IMR-90 (cell line): ENCODE measurements at regions not wholly inside any gene's neighbourhood (a gene's known extent, or its start where the extent isn't known, plus 50 kb on each side); places are given as distances from the start of the nearest gene placed in this dataset.

Source experiments
- ATAC-seq: fragments of 200-7000 bp; cut with Tn5 transposase; 2 replicates; pipeline ENCODE4 v1.9.1; 2020; ENCODE audit warnings: low read depth, mild to moderate bottlenecking, moderate library complexity
- BruUV-seq: library from RNA; stranded (reverse); fragments of 400-500 nt; replicated peaks from 2 replicates; lab custom pipeline; 2021; lab: Mats Ljungman, UMichigan
- CTCF ChIA-PET: fragments of 300-600 bp; formaldehyde crosslinking; extraction: SDS; loops from one replicate; lab custom pipeline; 2021; ENCODE audit warnings: antibody characterized with exemption; lab: Yijun Ruan, JAX
- POLR2A ChIA-PET: fragments of 300-600 bp; sonication (Branson Sonifier 250); formaldehyde crosslinking; loops from one replicate; lab custom pipeline; 2022; ENCODE audit warnings: antibody characterized with exemption; ENCODE audit not compliant: unreplicated experiment; lab: Charles Lee
- DNase-seq: peaks from one replicate; pipeline ENCODE4 v3.0.0; 2013
- H2AFZ ChIP-seq: replicated peaks from 2 replicates; pipeline ENCODE3; 2013; ENCODE audit warnings: low read length, mild to moderate bottlenecking; ENCODE audit not compliant: poor library complexity
- H2AK5ac ChIP-seq: 2 replicates; pipeline ENCODE4 v1.6.1; 2013; ENCODE audit warnings: low read depth, low read length, inconsistent platforms
- H2AK9ac ChIP-seq: replicated peaks from 2 replicates; pipeline ENCODE3; 2013; ENCODE audit warnings: mild to moderate bottlenecking, low read depth, low read length, moderate library complexity; ENCODE audit not compliant: poor library complexity
- H2BK120ac ChIP-seq: 2 replicates; pipeline ENCODE4 v1.6.1; 2013; ENCODE audit warnings: low read depth, low read length, inconsistent platforms
- H2BK15ac ChIP-seq: 3 replicates; pipeline ENCODE4 v1.6.1; 2013; ENCODE audit warnings: low read depth, low read length, inconsistent platforms
- H2BK20ac ChIP-seq: 2 replicates; pipeline ENCODE4 v1.6.1; 2013; ENCODE audit warnings: low read depth, mild to moderate bottlenecking, inconsistent platforms, low read length, moderate library complexity
- H2BK5ac ChIP-seq: 2 replicates; pipeline ENCODE4 v1.6.1; 2013; ENCODE audit warnings: mild to moderate bottlenecking, low read depth, low read length, inconsistent platforms; ENCODE audit not compliant: poor library complexity, severe bottlenecking
- H3K14ac ChIP-seq: replicated peaks from 2 replicates; pipeline ENCODE4 v1.6.1; 2013; ENCODE audit warnings: low read depth, low read length, inconsistent platforms
- H3K18ac ChIP-seq: 2 replicates; pipeline ENCODE4 v1.6.1; 2013; ENCODE audit warnings: low read depth, low read length, control low read depth
- H3K23ac ChIP-seq: 2 replicates; pipeline ENCODE4 v1.6.1; 2013; ENCODE audit warnings: low read depth, low read length, inconsistent platforms
- H3K27ac ChIP-seq: 2 replicates; pipeline ENCODE4 v1.5.1; 2013; ENCODE audit warnings: mild to moderate bottlenecking, control low read depth, low read length; ENCODE audit not compliant: insufficient read depth
- H3K27me3 ChIP-seq: 2 replicates; pipeline ENCODE4 v1.6.1; 2013; ENCODE audit warnings: low read length; ENCODE audit not compliant: control insufficient read depth, insufficient read depth
- H3K36me3 ChIP-seq: 2 replicates; pipeline ENCODE4 v1.6.1; 2013; ENCODE audit warnings: low read length, mixed read lengths; ENCODE audit not compliant: control insufficient read depth, insufficient read depth
- H3K4ac ChIP-seq: 2 replicates; pipeline ENCODE4 v1.6.1; 2013; ENCODE audit warnings: low read depth, low read length, inconsistent platforms
- H3K4me1 ChIP-seq: 2 replicates; pipeline ENCODE4 v1.6.1; 2013; ENCODE audit warnings: low read length, mixed read lengths; ENCODE audit not compliant: control insufficient read depth, insufficient read depth
- H3K4me2 ChIP-seq: 2 replicates; pipeline ENCODE4 v1.6.1; 2013; ENCODE audit warnings: low read depth, mild to moderate bottlenecking, control low read depth, low read length, moderate library complexity
- H3K4me3 ChIP-seq: 2 replicates; pipeline ENCODE4 v1.5.1; 2013; ENCODE audit warnings: low read depth, mild to moderate bottlenecking, control low read depth, low read length, moderate library complexity; ENCODE audit not compliant: insufficient read depth
- H3K56ac ChIP-seq: 2 replicates; pipeline ENCODE4 v1.6.1; 2013; ENCODE audit warnings: low read length, inconsistent platforms; ENCODE audit not compliant: insufficient read depth; ENCODE audit errors: extremely low read depth
- H3K79me1 ChIP-seq, 2 experiments: 2 replicates each; pipeline ENCODE4 v1.6.1; 2013; ENCODE audit warnings: low read length in 2 of 2, inconsistent platforms in 1 of 2, low read depth in 1 of 2
- H3K9ac ChIP-seq: 2 replicates; pipeline ENCODE4 v1.6.1; 2013; ENCODE audit warnings: low read depth, low read length, control low read depth
- H3K9me1 ChIP-seq: 2 replicates; pipeline ENCODE4 v1.6.1; 2013; ENCODE audit warnings: low read length, inconsistent platforms; ENCODE audit not compliant: insufficient read depth
- H3K9me3 ChIP-seq: 2 replicates; pipeline ENCODE4 v1.6.1; 2013; ENCODE audit warnings: low read length; ENCODE audit not compliant: control insufficient read depth, insufficient read depth
- H4K20me1 ChIP-seq: 2 replicates; pipeline ENCODE4 v1.6.1; 2013; ENCODE audit warnings: low read length, inconsistent platforms; ENCODE audit not compliant: insufficient read depth
- H4K5ac ChIP-seq: 2 replicates; pipeline ENCODE4 v1.6.1; 2013; ENCODE audit warnings: mild to moderate bottlenecking, low read depth, low read length, control low read depth
- H4K8ac ChIP-seq, 2 experiments: 2 replicates each; pipeline ENCODE4 v1.6.1; 2013; ENCODE audit warnings: low read depth in 2 of 2, low read length in 2 of 2, control low read depth in 1 of 2, inconsistent platforms in 1 of 2
- H4K91ac ChIP-seq: 2 replicates; pipeline ENCODE4 v1.6.1; 2013; ENCODE audit warnings: low read depth, low read length, inconsistent platforms; ENCODE audit not compliant: insufficient read depth
- BHLHE40 ChIP-seq: fragments of 150-350 bp; IDR thresholded peaks from 2 replicates; pipeline ENCODE4 v1.6.1; 2016; ENCODE audit warnings: mild to moderate bottlenecking, low read depth, low read length
- CHD1 ChIP-seq: IDR thresholded peaks from 2 replicates; pipeline ENCODE4 v1.6.1; 2012; ENCODE audit warnings: low read depth, low read length, improper control_type of control experiment
- FOS ChIP-seq: fragments of 150-350 bp; IDR thresholded peaks from 2 replicates; pipeline ENCODE4 v1.6.1; 2016; ENCODE audit warnings: low read depth, low read length
- MAFK ChIP-seq: IDR thresholded peaks from 2 replicates; pipeline ENCODE4 v1.6.1; 2012; ENCODE audit warnings: low read depth, low read length, improper control_type of control experiment
- MAZ ChIP-seq: IDR thresholded peaks from 2 replicates; pipeline ENCODE4 v1.6.1; 2012; ENCODE audit warnings: low read depth, mild to moderate bottlenecking, low read length, improper control_type of control experiment, moderate library complexity, borderline replicate concordance
- MXI1 ChIP-seq: IDR thresholded peaks from 2 replicates; pipeline ENCODE4 v1.6.1; 2012; ENCODE audit warnings: low read depth, mild to moderate bottlenecking, low read length, moderate library complexity, borderline replicate concordance
- POLR2A ChIP-seq: IDR thresholded peaks from 2 replicates; pipeline ENCODE4 v1.6.1; 2012; ENCODE audit warnings: mild to moderate bottlenecking, low read depth, low read length
- RCOR1 ChIP-seq: IDR thresholded peaks from 2 replicates; pipeline ENCODE4 v1.6.1; 2012; ENCODE audit warnings: mild to moderate bottlenecking, low read length, improper control_type of control experiment; ENCODE audit not compliant: insufficient replicate concordance
- SMC3 ChIP-seq: fragments of 150-350 bp; IDR thresholded peaks from 2 replicates; pipeline ENCODE4 v1.6.1; 2016; ENCODE audit warnings: low read depth, mild to moderate bottlenecking, antibody characterized with exemption, low read length, moderate library complexity
- WGBS, 2 experiments: methylation state at CpG; one replicate each; pipeline versions ENCODE4 v1.1.5 to v1.1.7; 2013; ENCODE audit warnings: missing lambda C conversion rate in 2 of 2; ENCODE audit not compliant: insufficient read length in 1 of 2; ENCODE audit errors: extremely low coverage in 2 of 2; 5-methylcytosine and 5-hydroxymethylcytosine counted together
- dilution Hi-C: fragments of 300-500 bp; cut with HindIII; formaldehyde crosslinking; loops from one replicate; pipeline ENCODE4 v1.14.3; 2018; ENCODE audit warnings: low sequenced_read_pairs; ENCODE audit not compliant: unreplicated experiment
- in situ Hi-C: fragments of 300-500 bp; cut with MboI; formaldehyde crosslinking; loops from 3 replicates; pipeline ENCODE4 v1.14.3; 2019; ENCODE audit warnings: low sequenced_read_pairs, inconsistent platforms, mixed read lengths
- intact Hi-C: fragments of 100-400 bp; cut with micrococcal nuclease; formaldehyde crosslinking; loops from 2 replicates; pipeline ENCODE4 v1.10.0; 2022
- TF ChIP-seq, protein P1 (sequence below): fragments of 150-350 bp; IDR thresholded peaks from 2 replicates; pipeline ENCODE4 v1.6.1; 2016; ENCODE audit warnings: low read depth, mild to moderate bottlenecking, low read length, moderate library complexity, borderline replicate concordance
- TF ChIP-seq, protein P2 (sequence below): conservative IDR thresholded peaks from 2 replicates; pipeline ENCODE4 v1.5.1; 2012; ENCODE audit warnings: mild to moderate bottlenecking, low read depth, low read length, improper control_type of control experiment
- TF ChIP-seq, protein P3 (sequence below): fragments of 150-350 bp; IDR thresholded peaks from 2 replicates; pipeline ENCODE4 v1.6.1; 2017; ENCODE audit warnings: mild to moderate bottlenecking, antibody characterized with exemption, low read length, low read depth

DNA sequence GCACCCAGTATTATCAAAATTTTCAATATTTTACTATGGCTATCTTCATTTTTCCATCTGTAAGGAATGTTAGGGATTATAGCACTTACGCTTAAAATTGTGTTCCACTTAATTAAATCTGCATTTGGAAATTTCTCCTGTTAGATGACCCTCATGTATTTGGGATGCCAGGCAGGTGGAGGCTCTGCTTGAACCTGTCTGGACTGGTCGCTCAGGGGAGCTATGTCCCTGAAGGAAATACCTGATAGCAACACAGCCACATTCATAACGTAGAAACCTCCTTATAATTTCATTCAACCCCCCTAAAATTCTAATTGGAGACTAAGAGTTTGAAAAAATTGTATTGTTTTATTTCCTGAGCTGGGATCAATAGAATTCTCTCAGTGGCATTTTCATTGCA lies 636.0 kb upstream of the MMS22L start:
- H3K23ac ChIP-seq, result no peak overlapping the region
- H2AK5ac ChIP-seq, result no peak overlapping the region
- DNase-seq (no peak), ATAC-seq (no peak)
- H2BK5ac ChIP-seq, result no peak overlapping the region
- no peaks in the 10 kb centered on the region for H3K4me1 ChIP-seq
- no peaks in the 10 kb centered on the region for H3K27me3 ChIP-seq
- H2BK15ac ChIP-seq, result no peak overlapping the region
- dilution Hi-C loops (no loop called here), in situ Hi-C loops (no loop called here), intact Hi-C loops (no loop called here)
- H3K4me2 ChIP-seq, result no peak overlapping the region
- H3K4ac ChIP-seq, result no peak overlapping the region
- H3K18ac ChIP-seq, result no peak overlapping the region
- H3K9ac ChIP-seq, result no peak overlapping the region
- CTCF ChIA-PET, result interaction anchor here (0.7 kb wide), 1 partner anchor 9 kb away, joined by 6 read pairs; no protein-coding TSS in a partner anchor
- no peak overlapping the region for H4K91ac ChIP-seq
- H3K27ac ChIP-seq, result no peak overlapping the region
- WGBS, 2 experiments, result no CpG with 5 or more reads among the region's 3 CpGs
- TF ChIP-seq RCOR1 (no peak), CHD1 (no peak), FOS (no peak), MAZ (no peak), BHLHE40 (no peak), MXI1 (no peak), POLR2A (no peak), MAFK (no peak), SMC3 (no peak)
- TF ChIP-seq, protein P1, sequence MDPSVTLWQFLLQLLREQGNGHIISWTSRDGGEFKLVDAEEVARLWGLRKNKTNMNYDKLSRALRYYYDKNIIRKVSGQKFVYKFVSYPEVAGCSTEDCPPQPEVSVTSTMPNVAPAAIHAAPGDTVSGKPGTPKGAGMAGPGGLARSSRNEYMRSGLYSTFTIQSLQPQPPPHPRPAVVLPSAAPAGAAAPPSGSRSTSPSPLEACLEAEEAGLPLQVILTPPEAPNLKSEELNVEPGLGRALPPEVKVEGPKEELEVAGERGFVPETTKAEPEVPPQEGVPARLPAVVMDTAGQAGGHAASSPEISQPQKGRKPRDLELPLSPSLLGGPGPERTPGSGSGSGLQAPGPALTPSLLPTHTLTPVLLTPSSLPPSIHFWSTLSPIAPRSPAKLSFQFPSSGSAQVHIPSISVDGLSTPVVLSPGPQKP, result no peak
- TF ChIP-seq, protein P2, sequence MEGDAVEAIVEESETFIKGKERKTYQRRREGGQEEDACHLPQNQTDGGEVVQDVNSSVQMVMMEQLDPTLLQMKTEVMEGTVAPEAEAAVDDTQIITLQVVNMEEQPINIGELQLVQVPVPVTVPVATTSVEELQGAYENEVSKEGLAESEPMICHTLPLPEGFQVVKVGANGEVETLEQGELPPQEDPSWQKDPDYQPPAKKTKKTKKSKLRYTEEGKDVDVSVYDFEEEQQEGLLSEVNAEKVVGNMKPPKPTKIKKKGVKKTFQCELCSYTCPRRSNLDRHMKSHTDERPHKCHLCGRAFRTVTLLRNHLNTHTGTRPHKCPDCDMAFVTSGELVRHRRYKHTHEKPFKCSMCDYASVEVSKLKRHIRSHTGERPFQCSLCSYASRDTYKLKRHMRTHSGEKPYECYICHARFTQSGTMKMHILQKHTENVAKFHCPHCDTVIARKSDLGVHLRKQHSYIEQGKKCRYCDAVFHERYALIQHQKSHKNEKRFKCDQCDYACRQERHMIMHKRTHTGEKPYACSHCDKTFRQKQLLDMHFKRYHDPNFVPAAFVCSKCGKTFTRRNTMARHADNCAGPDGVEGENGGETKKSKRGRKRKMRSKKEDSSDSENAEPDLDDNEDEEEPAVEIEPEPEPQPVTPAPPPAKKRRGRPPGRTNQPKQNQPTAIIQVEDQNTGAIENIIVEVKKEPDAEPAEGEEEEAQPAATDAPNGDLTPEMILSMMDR, result no peak
- TF ChIP-seq, protein P3, sequence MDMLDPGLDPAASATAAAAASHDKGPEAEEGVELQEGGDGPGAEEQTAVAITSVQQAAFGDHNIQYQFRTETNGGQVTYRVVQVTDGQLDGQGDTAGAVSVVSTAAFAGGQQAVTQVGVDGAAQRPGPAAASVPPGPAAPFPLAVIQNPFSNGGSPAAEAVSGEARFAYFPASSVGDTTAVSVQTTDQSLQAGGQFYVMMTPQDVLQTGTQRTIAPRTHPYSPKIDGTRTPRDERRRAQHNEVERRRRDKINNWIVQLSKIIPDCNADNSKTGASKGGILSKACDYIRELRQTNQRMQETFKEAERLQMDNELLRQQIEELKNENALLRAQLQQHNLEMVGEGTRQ, result no peak
- H4K5ac ChIP-seq, result no peak overlapping the region
- no peaks in the 10 kb centered on the region for H3K79me1 ChIP-seq
- no peak overlapping the region for H3K56ac ChIP-seq
- H3K4me3 ChIP-seq, result no peak overlapping the region
- no TSS peak for BruUV-seq
- POLR2A ChIA-PET, result interaction anchor here (0.7 kb wide), 1 partner anchor 244 kb away, joined by 5 read pairs; no protein-coding TSS in a partner anchor
- H3K14ac ChIP-seq, result no peak overlapping the region
- H2AFZ ChIP-seq, result no peak overlapping the region
- no peaks in the 10 kb centered on the region for H4K20me1 ChIP-seq
- H3K9me3 ChIP-seq, result no peaks in the 10 kb centered on the region
- H2BK120ac ChIP-seq, result no peak overlapping the region
- no peaks in the 10 kb centered on the region for H3K36me3 ChIP-seq
- H2BK20ac ChIP-seq, result no peak overlapping the region
- H2AK9ac ChIP-seq, result no peak overlapping the region
- no peaks in the 10 kb centered on the region for H3K9me1 ChIP-seq
- no peak overlapping the region for H4K8ac ChIP-seq
